K562 (cell line): ENCODE measurements at regions not wholly inside any gene's neighbourhood (a gene's known extent, or its start where the extent isn't known, plus 50 kb on each side); places are given as distances from the start of the nearest gene placed in this dataset.

Source experiments
- ATF2 ChIP-seq: sonication (generic); formaldehyde crosslinking; IDR thresholded peaks from 2 replicates; pipeline ENCODE4 v1.8.1; 2022; ENCODE audit warnings: missing genetic modification reagents
- CBX1 ChIP-seq: sonication (generic); IDR thresholded peaks from 2 replicates; pipeline ENCODE4 v1.6.1; 2016; ENCODE audit warnings: antibody characterized with exemption, low read depth, mild to moderate bottlenecking
- CEBPB ChIP-seq: fragments of 450-650 bp; IDR thresholded peaks from 2 replicates; pipeline ENCODE4 v1.6.1; 2016; ENCODE audit warnings: missing genetic modification characterization, missing compliant biosample characterization
- CHD1 ChIP-seq: fragments of 200-600 bp; sonication (generic); IDR thresholded peaks from one replicate; pipeline ENCODE4 v1.6.1; 2012; ENCODE audit warnings: mild to moderate bottlenecking, moderate library complexity, low read length, inconsistent platforms
- CTCF ChIP-seq, 3 experiments: IDR thresholded peaks in 2 of 3; conservative IDR thresholded peaks in 1 of 3; 2 replicates each; pipeline ENCODE4 v1.5.1; 2011 to 2012; ENCODE audit warnings: low read length in 3 of 3, mild to moderate bottlenecking in 3 of 3, control low read depth in 2 of 3, improper control_type of control experiment in 1 of 3, inconsistent platforms in 1 of 3, low read depth in 1 of 3, mixed read lengths in 1 of 3, moderate library complexity in 1 of 3; ENCODE audit not compliant: insufficient read depth in 2 of 3
- CXXC5 ChIP-seq: fragments of 250-450 bp; sonication (Bioruptor Pico); IDR thresholded peaks from 2 replicates; pipeline ENCODE4 v1.8.0; 2022; ENCODE audit warnings: inconsistent platforms, mild to moderate bottlenecking, moderate library complexity
- EZH2 ChIP-seq: IDR thresholded peaks from 2 replicates; pipeline ENCODE4 v1.6.1; 2012; ENCODE audit warnings: low read depth, mild to moderate bottlenecking, inconsistent platforms, low read length, borderline replicate concordance
- PHF20 ChIP-seq: fragments of 450-650 bp; IDR thresholded peaks from 2 replicates; pipeline ENCODE4 v1.6.1; 2018; ENCODE audit not compliant: partially characterized antibody
- POLR2A ChIP-seq: fragments of 450-650 bp; conservative IDR thresholded peaks from 2 replicates; pipeline ENCODE4 v1.6.1; 2016
- SMARCA5 ChIP-seq: fragments of 450-650 bp; IDR thresholded peaks from 2 replicates; pipeline ENCODE4 v1.6.1; 2016
- THAP12 ChIP-seq: fragments of 250-450 bp; sonication (Bioruptor Pico); IDR thresholded peaks from 2 replicates; pipeline ENCODE4 v1.9.0; 2021; ENCODE audit warnings: mild to moderate bottlenecking, inconsistent platforms
- ZC3H4 ChIP-seq: sonication (generic); formaldehyde crosslinking; IDR thresholded peaks from 2 replicates; pipeline ENCODE4 v1.9.0; 2021; ENCODE audit warnings: missing genetic modification reagents, borderline replicate concordance
- ZNF232 ChIP-seq: sonication (generic); formaldehyde crosslinking; IDR thresholded peaks from 2 replicates; pipeline ENCODE4 v1.8.0; 2022; ENCODE audit warnings: mild to moderate bottlenecking, missing genetic modification reagents
- ZNF57 ChIP-seq: fragments of 450-650 bp; formaldehyde crosslinking; IDR thresholded peaks from 2 replicates; pipeline ENCODE4 v1.4.0; 2020; ENCODE audit warnings: mild to moderate bottlenecking, moderate library complexity

- no peak for TF ChIP-seq THAP12
- TF ChIP-seq ATF2 (CRISPR knock-in tag): no peak
- TF ChIP-seq CHD1: no peak
- no peak for TF ChIP-seq ZC3H4 (CRISPR knock-in tag)
- TF ChIP-seq CBX1: no peak
- TF ChIP-seq CXXC5 (CRISPR knock-in tag): no peak
- no peak for TF ChIP-seq SMARCA5
- TF ChIP-seq ZNF232 (CRISPR knock-in tag): no peak
- no peak for TF ChIP-seq PHF20
- no peak for TF ChIP-seq EZH2
- no peak for TF ChIP-seq POLR2A
- no peak for TF ChIP-seq CEBPB (tag)
- no peak for TF ChIP-seq CTCF (IDR thresholded peaks at IDR 0.05 in 2 of 3, conservative IDR thresholded peaks at IDR 0.05 in 1 of 3; ENCODE audit: insufficient read depth in 2 of 3, low read depth in 1 of 3, low read length in 3 of 3)
- TF ChIP-seq ZNF57 (CRISPR knock-in tag): no peak
Observed at GRCh38 chr3:30440147-30440604, 166.2 kb upstream of the TGFBR2 start.
